ENCODE measurements at regions not wholly inside any gene's neighbourhood (a gene's known extent, or its start where the extent isn't known, plus 50 kb on each side); places are given as distances from the start of the nearest gene placed in this dataset.

GRCh38 chr3:84830476-84830875 lies 128.3 kb upstream of the CADM2 start:
- H3K9ac ChIP-seq = no peak overlapping the region
- no peak overlapping the region for H2AFZ ChIP-seq (ENCODE audit: low read depth)
- H3K27ac ChIP-seq (ENCODE audit: low read depth in 2 of 2, low read length in 1 of 2) = no peak overlapping the region
- H3K4me1 ChIP-seq (ENCODE audit: control insufficient read depth in 1 of 2, insufficient read depth in 2 of 2, low read depth in 1 of 2, low read length in 1 of 2) = no peaks in the 10 kb centered on the region
- ChIA-PET POLR2A (no interaction called here), CTCF (no interaction called here)
- WGBS (ENCODE audit: low lambda C conversion rate) = 1% methylated on average over 2 of the region's 2 CpGs
- no peaks in the 10 kb centered on the region for H3K36me3 ChIP-seq (replicated peaks in 1 of 2; ENCODE audit: control insufficient read depth in 1 of 2, insufficient read depth in 2 of 2, low read length in 1 of 2)
- no peak overlapping the region for H3K4me3 ChIP-seq (ENCODE audit: low read depth in 2 of 2, low read length in 1 of 2)
- no peak overlapping the region for H3K4me2 ChIP-seq
- H3K27me3 ChIP-seq (ENCODE audit: insufficient read depth) = no peaks in the 10 kb centered on the region
- H3K9me3 ChIP-seq = no peaks in the 10 kb centered on the region
- H4K20me1 ChIP-seq (ENCODE audit: insufficient read depth) = no peaks in the 10 kb centered on the region
- TF ChIP-seq FOXJ3 (CRISPR knock-in tag; IDR thresholded peaks at IDR 0.05) (no peak), SIN3A (IDR thresholded peaks at IDR 0.05; ENCODE audit: borderline replicate concordance, low read depth, low read length) (no peak), EP300 (IDR thresholded peaks at IDR 0.05; ENCODE audit: borderline replicate concordance in 1 of 2, low read depth in 1 of 2, low read length in 1 of 2) (no peak), MEF2A (IDR thresholded peaks at IDR 0.05; ENCODE audit: borderline replicate concordance, low read depth) (no peak), NRF1 (IDR thresholded peaks at IDR 0.05; ENCODE audit: low read depth, low read length) (no peak), IRF3 (IDR thresholded peaks at IDR 0.05; ENCODE audit: low read depth, low read length) (no peak), SMC3 (IDR thresholded peaks at IDR 0.05; ENCODE audit: low read depth, low read length) (no peak), POLR2AphosphoS5 (IDR thresholded peaks at IDR 0.05; ENCODE audit: low read depth, low read length) (no peak), ELF1 (IDR thresholded peaks at IDR 0.05) (no peak), TAF1 (IDR thresholded peaks at IDR 0.05; ENCODE audit: borderline replicate concordance, low read depth, low read length) (no peak), REST (IDR thresholded peaks at IDR 0.05; ENCODE audit: low read depth, low read length) (no peak), GATA2 (CRISPR knock-in tag; IDR thresholded peaks at IDR 0.05) (no peak), MAX (IDR thresholded peaks at IDR 0.05; ENCODE audit: low read depth) (no peak), TEAD4 (IDR thresholded peaks at IDR 0.05; ENCODE audit: borderline replicate concordance, insufficient read depth) (no peak), FOXM1 (IDR thresholded peaks at IDR 0.05; ENCODE audit: low read depth) (no peak)
- H3K9me2 ChIP-seq = no peaks in the 10 kb centered on the region
- H3F3A ChIP-seq (replicated peaks; ENCODE audit: insufficient read depth) = no peaks in the 10 kb centered on the region
- H3K79me2 ChIP-seq (ENCODE audit: insufficient read depth) = no peaks in the 10 kb centered on the region
- DNase-seq = no peak
